ENCODE measurements at regions not wholly inside any gene's neighbourhood (a gene's known extent, or its start where the extent isn't known, plus 50 kb on each side); places are given as distances from the start of the nearest gene placed in this dataset.

GRCh38 chr11:134908583-134908982, 496.5 kb upstream of the B3GAT1 start:
- no peak for DNase-seq (ENCODE audit: low read depth)

GRCh38 chr11:134907636-134908035, 495.6 kb upstream of the B3GAT1 start:
- no peak for DNase-seq (ENCODE audit: low read depth)

- DNase-seq (ENCODE audit: low read depth) = no peak
These were observed 494.4 kb upstream of the B3GAT1 start for GRCh38 chr11:134906356-134906955.

- DNase-seq (ENCODE audit: low read depth) = no peak
These were observed 493.9 kb upstream of the B3GAT1 start for GRCh38 chr11:134905928-134906327.

- DNase-seq (ENCODE audit: low read depth) = no peak
These were observed 493.5 kb upstream of the B3GAT1 start for GRCh38 chr11:134905517-134905916.

GRCh38 chr11:134904103-134904790, 492.2 kb upstream of the B3GAT1 start:
- no peak for DNase-seq (ENCODE audit: low read depth)

GRCh38 chr11:134901955-134902918, 490.2 kb upstream of the B3GAT1 start:
- DNase-seq (ENCODE audit: low read depth) = no peak

- DNase-seq (ENCODE audit: low read depth) = no peak
These were observed 489.5 kb upstream of the B3GAT1 start for GRCh38 chr11:134901542-134901941.

GRCh38 chr11:134893810-134894685, 482.0 kb upstream of the B3GAT1 start:
- DNase-seq (ENCODE audit: low read depth) = no peak

GRCh38 chr11:134890446-134890845, 478.4 kb upstream of the B3GAT1 start:
- no peak for DNase-seq (ENCODE audit: low read depth)

GRCh38 chr11:134889832-134890231, 477.8 kb upstream of the B3GAT1 start:
- DNase-seq (ENCODE audit: low read depth) = no peak

- no peak for DNase-seq (ENCODE audit: low read depth)
These were observed 476.8 kb upstream of the B3GAT1 start for GRCh38 chr11:134888821-134889220.

GRCh38 chr11:134887896-134888295, 475.9 kb upstream of the B3GAT1 start:
- no peak for DNase-seq (ENCODE audit: low read depth)

- DNase-seq (ENCODE audit: low read depth) = no peak
These were observed 471.4 kb upstream of the B3GAT1 start for GRCh38 chr11:134883484-134883883.

- no peak for DNase-seq (ENCODE audit: low read depth)
These were observed 470.7 kb upstream of the B3GAT1 start for GRCh38 chr11:134882671-134883297.

- no peak for DNase-seq (ENCODE audit: low read depth)
These were observed 470.1 kb upstream of the B3GAT1 start for GRCh38 chr11:134882141-134882540.

GRCh38 chr11:134880788-134881187, 468.7 kb upstream of the B3GAT1 start:
- no peak for DNase-seq (ENCODE audit: low read depth)

- no peak for DNase-seq (ENCODE audit: low read depth)
These were observed 467.9 kb upstream of the B3GAT1 start for GRCh38 chr11:134879931-134880330.

GRCh38 chr11:134879341-134879740, 467.3 kb upstream of the B3GAT1 start:
- DNase-seq (ENCODE audit: low read depth) = no peak

- DNase-seq (ENCODE audit: low read depth) = no peak
These were observed 466.7 kb upstream of the B3GAT1 start for GRCh38 chr11:134878785-134879184.

GRCh38 chr11:134876226-134876625, 464.2 kb upstream of the B3GAT1 start:
- DNase-seq (ENCODE audit: low read depth) = no peak
